Epithelial cell of esophagus (primary cell): ENCODE measurements at regions not wholly inside any gene's neighbourhood (a gene's known extent, or its start where the extent isn't known, plus 50 kb on each side); places are given as distances from the start of the nearest gene placed in this dataset.

Experiments
- DNase-seq: peaks from one replicate; pipeline ENCODE4 v3.0.0; 2010; ENCODE audit warnings: low read depth
- H3K4me3 ChIP-seq: 2 replicates; pipeline ENCODE4 v1.5.1; 2011; ENCODE audit warnings: mild to moderate bottlenecking, low read length, control low read depth
- TF ChIP-seq, protein P1 (sequence below): IDR thresholded peaks from 2 replicates; pipeline ENCODE4 v1.5.1; 2011; ENCODE audit warnings: low read depth, mild to moderate bottlenecking, low read length, control low read depth, inconsistent platforms; ENCODE audit not compliant: insufficient read depth; ENCODE audit errors: missing control alignments

DNA sequence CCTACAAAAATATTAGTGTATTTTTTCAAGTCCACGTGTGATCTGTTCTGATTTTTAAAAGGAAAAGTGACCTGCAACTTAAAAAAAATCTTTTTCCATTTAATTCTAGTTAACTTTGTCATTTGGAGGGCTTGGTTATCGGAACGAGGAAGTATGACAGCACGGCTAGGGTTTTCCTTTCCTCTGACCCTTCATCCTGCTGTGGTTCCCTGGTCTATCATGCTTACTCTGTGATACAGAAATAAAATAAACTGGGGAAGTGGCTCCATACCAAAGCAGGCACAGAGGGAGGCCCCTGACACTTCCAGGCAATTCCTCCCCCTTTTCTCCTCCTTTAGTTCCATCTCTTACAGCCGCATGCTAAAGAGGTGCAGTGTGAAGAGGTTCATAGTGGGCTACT is 491.3 kb downstream of the EDEM1 start:
- TF ChIP-seq, protein P1, sequence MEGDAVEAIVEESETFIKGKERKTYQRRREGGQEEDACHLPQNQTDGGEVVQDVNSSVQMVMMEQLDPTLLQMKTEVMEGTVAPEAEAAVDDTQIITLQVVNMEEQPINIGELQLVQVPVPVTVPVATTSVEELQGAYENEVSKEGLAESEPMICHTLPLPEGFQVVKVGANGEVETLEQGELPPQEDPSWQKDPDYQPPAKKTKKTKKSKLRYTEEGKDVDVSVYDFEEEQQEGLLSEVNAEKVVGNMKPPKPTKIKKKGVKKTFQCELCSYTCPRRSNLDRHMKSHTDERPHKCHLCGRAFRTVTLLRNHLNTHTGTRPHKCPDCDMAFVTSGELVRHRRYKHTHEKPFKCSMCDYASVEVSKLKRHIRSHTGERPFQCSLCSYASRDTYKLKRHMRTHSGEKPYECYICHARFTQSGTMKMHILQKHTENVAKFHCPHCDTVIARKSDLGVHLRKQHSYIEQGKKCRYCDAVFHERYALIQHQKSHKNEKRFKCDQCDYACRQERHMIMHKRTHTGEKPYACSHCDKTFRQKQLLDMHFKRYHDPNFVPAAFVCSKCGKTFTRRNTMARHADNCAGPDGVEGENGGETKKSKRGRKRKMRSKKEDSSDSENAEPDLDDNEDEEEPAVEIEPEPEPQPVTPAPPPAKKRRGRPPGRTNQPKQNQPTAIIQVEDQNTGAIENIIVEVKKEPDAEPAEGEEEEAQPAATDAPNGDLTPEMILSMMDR, result no peak
- DNase-seq, result no peak
- no peak overlapping the region for H3K4me3 ChIP-seq

DNA sequence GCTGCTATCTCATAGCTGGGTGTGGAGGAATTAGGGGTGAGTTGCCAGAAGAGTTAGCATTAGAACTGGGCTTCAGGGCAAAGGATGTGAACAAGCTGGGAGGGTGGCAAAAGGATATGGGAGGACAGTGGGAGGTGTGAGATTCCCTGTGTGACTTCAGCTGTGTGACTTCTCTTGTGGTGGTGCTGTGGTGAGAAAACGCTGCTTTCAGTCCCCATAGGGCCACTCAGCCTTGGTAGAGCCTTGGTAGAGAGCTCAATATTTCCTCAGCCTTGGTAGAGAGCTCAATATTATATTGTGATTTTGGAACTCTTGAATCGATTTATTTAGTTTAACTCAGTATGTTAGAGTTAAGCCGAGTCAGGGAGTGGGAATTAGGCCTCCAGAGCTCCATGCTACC is 499.7 kb downstream of the EDEM1 start:
- no peak overlapping the region for H3K4me3 ChIP-seq
- no peak for DNase-seq
- TF ChIP-seq, protein P1, result no peak

- no peak for DNase-seq
- no peak overlapping the region for H3K4me3 ChIP-seq
- TF ChIP-seq, protein P1, result no peak
Observed at GRCh38 chr3:5690490-5690889, 503.0 kb downstream of the EDEM1 start.

GRCh38 chr3:5690904-5691532 is 503.5 kb downstream of the EDEM1 start:
- TF ChIP-seq, protein P1, result no peak
- DNase-seq, result no peak
- no peak overlapping the region for H3K4me3 ChIP-seq

DNA sequence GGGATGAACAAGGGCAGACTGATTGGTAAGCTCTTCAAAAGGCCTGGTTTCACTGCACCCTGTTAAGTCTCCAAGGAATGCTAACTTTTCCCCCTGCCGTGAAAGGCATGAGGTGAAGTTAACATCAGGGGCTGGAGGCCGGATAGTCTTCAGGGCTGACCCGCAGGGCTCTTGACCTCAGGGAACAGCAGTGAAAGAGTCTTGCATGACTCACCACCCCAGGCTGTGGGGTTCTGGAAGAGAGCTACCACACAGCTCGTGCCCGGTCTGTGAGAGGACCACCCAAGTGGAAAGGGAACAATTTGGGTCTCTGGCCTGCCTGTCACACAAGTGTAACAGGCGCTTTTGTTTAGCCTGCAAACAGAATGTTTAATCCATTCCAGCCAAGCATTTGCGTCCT is 504.9 kb downstream of the EDEM1 start:
- DNase-seq, result no peak
- H3K4me3 ChIP-seq, result no peak overlapping the region
- TF ChIP-seq, protein P1, result no peak

DNA sequence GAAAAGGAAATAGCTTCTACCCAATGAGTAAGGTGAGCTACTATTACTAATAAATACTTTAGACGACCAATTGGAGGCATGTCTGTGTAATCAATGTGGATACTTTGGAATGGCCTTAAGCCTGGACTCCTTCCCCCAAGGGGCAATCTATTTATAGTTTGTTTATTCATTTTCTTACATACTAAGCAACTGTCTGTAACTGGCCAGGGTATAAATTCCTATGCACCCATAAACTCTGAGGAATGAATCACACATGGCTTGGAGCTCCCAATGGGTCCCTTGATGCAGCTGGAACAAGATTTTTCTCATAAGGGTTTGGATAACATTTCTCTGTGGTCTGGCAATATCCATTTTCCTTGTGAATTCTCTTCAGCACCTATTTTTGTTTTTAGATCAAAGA is 506.8 kb downstream of the EDEM1 start:
- TF ChIP-seq, protein P1, result no peak
- H3K4me3 ChIP-seq, result no peak overlapping the region
- DNase-seq, result no peak

DNA sequence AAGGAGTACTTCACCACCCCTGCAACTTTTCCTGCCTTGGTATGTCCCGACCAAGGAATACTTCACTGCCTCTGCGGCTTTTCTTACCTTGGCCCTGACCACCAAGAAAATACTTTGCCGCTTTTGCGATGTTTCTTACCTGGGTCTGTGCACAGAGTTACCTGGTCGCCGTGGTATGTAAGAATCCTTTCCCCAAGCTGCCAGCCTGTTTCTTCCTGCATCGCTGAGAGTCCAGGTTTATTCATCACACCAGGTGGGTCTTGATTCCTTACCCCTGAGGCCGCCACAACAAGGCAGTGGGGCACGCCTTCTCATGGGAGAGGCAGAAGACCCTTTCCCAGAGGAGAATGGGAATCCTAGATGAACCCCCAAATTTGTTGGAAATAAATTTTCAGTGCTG is 511.3 kb downstream of the EDEM1 start:
- H3K4me3 ChIP-seq, result no peak overlapping the region
- no peak for DNase-seq
- TF ChIP-seq, protein P1, result no peak
